Astrocyte (in vitro differentiated cells and primary cell): ENCODE measurements at regions not wholly inside any gene's neighbourhood (a gene's known extent, or its start where the extent isn't known, plus 50 kb on each side); places are given as distances from the start of the nearest gene placed in this dataset.

Experiments
- CTCF ChIP-seq: IDR thresholded peaks from 2 replicates; pipeline ENCODE4 v1.5.1; 2011; ENCODE audit warnings: low read depth, mild to moderate bottlenecking, inconsistent platforms, low read length, moderate library complexity; ENCODE audit not compliant: insufficient read depth
- EZH2 ChIP-seq: IDR thresholded peaks from 2 replicates; pipeline ENCODE4 v1.6.1; 2012; ENCODE audit warnings: mild to moderate bottlenecking, low read length, inconsistent platforms; ENCODE audit not compliant: insufficient read depth

GRCh38 chr10:130428936-130429335, 292.7 kb downstream of the GLRX3 start:
- TF ChIP-seq CTCF (no peak), EZH2 (no peak)
